DND-41 (cell line): ENCODE measurements at regions not wholly inside any gene's neighbourhood (a gene's known extent, or its start where the extent isn't known, plus 50 kb on each side); places are given as distances from the start of the nearest gene placed in this dataset.

Source experiments
- ATAC-seq: fragments of 200-7000 bp; cut with Tn5 transposase; 3 replicates; pipeline ENCODE4 v1.9.1; 2021; ENCODE audit warnings: low read depth; ENCODE audit not compliant: insufficient read depth
- DNase-seq: peaks from one replicate; pipeline ENCODE4 v3.0.0-alpha.2; 2020
- H2AFZ ChIP-seq: 2 replicates; pipeline ENCODE4 v1.6.0; 2012; ENCODE audit warnings: low read depth, low read length
- H3K27ac ChIP-seq: 2 replicates; pipeline ENCODE4 v1.5.1; 2012; ENCODE audit warnings: low read length, inconsistent platforms
- H3K27me3 ChIP-seq: fragments of 200-600 bp; sonication (generic); 2 replicates; pipeline ENCODE4 v1.6.0; 2012; ENCODE audit warnings: low read length, mild to moderate bottlenecking, inconsistent platforms; ENCODE audit not compliant: insufficient read depth, poor library complexity
- H3K36me3 ChIP-seq: 2 replicates; pipeline ENCODE4 v1.5.1; 2012; ENCODE audit warnings: low read length, inconsistent platforms; ENCODE audit not compliant: insufficient read depth
- H3K4me1 ChIP-seq: 2 replicates; pipeline ENCODE4 v1.5.1; 2012; ENCODE audit warnings: mild to moderate bottlenecking, low read length; ENCODE audit not compliant: insufficient read depth
- H3K4me2 ChIP-seq: 2 replicates; pipeline ENCODE4 v1.6.0; 2012; ENCODE audit warnings: mild to moderate bottlenecking, moderate library complexity, low read length, inconsistent platforms; ENCODE audit not compliant: insufficient read depth
- H3K4me3 ChIP-seq, 2 experiments: fragments of 200-600 bp in 1 of 2; shearing (Covaris generic) in 1 of 2; 2 replicates each; pipeline ENCODE4 v1.5.1; 2012 to 2016; ENCODE audit warnings: inconsistent platforms in 2 of 2, low read length in 2 of 2, mild to moderate bottlenecking in 2 of 2, low read depth in 1 of 2, moderate library complexity in 1 of 2
- H3K79me2 ChIP-seq: 2 replicates; pipeline ENCODE4 v1.6.0; 2012; ENCODE audit warnings: low read length, inconsistent platforms; ENCODE audit not compliant: insufficient read depth
- H3K9ac ChIP-seq: 2 replicates; pipeline ENCODE4 v1.6.0; 2012; ENCODE audit warnings: low read depth, mild to moderate bottlenecking, inconsistent platforms, low read length, moderate library complexity
- H3K9me3 ChIP-seq: 2 replicates; pipeline ENCODE4 v1.5.1; 2012; ENCODE audit warnings: low read length, moderate library complexity, mild to moderate bottlenecking, inconsistent platforms; ENCODE audit not compliant: insufficient read depth, severe bottlenecking
- H4K20me1 ChIP-seq: 2 replicates; pipeline ENCODE4 v1.6.0; 2012; ENCODE audit warnings: low read length; ENCODE audit not compliant: insufficient read depth
- EZH2 ChIP-seq: IDR thresholded peaks from 3 replicates; pipeline ENCODE4 v1.6.1; 2012; ENCODE audit warnings: borderline replicate concordance, low read depth, mild to moderate bottlenecking, moderate library complexity, low read length, inconsistent platforms; ENCODE audit not compliant: severe bottlenecking
- TF ChIP-seq, protein P1 (sequence below): IDR thresholded peaks from 2 replicates; pipeline ENCODE4 v1.5.1; 2012; ENCODE audit warnings: borderline replicate concordance, low read length, moderate library complexity, mild to moderate bottlenecking; ENCODE audit not compliant: poor library complexity, severe bottlenecking; ENCODE audit errors: extremely low read depth

- H2AFZ ChIP-seq: no peak overlapping the region
These were observed 498.6 kb upstream of the SALL1 start for GRCh38 chr16:51649631-51650030.

DNA sequence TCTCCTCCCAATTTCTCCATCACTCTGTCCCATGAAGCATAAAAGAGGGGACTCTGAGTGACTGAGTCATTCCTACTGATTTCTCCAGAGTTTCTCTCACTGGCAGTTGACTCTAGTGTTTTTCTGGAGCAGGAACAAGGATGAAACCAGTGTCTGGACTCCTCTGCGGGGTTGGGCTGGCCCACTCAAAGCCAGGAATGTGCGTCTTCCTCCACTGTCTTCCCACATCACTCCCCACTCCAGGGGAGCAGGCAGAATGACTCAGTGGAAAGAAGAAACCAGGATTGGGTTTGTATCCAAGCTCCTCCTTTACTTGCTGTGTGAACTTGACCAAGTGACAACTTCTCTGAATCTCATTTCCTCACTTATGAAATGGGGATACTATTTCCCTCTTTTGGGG is 497.5 kb upstream of the SALL1 start:
- TF ChIP-seq EZH2: no peak
- TF ChIP-seq, protein P1, sequence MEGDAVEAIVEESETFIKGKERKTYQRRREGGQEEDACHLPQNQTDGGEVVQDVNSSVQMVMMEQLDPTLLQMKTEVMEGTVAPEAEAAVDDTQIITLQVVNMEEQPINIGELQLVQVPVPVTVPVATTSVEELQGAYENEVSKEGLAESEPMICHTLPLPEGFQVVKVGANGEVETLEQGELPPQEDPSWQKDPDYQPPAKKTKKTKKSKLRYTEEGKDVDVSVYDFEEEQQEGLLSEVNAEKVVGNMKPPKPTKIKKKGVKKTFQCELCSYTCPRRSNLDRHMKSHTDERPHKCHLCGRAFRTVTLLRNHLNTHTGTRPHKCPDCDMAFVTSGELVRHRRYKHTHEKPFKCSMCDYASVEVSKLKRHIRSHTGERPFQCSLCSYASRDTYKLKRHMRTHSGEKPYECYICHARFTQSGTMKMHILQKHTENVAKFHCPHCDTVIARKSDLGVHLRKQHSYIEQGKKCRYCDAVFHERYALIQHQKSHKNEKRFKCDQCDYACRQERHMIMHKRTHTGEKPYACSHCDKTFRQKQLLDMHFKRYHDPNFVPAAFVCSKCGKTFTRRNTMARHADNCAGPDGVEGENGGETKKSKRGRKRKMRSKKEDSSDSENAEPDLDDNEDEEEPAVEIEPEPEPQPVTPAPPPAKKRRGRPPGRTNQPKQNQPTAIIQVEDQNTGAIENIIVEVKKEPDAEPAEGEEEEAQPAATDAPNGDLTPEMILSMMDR: no peak
- no peak for ATAC-seq
- Histone ChIP-seq H3K4me1 (no peaks in the 10 kb centered on the region), H3K9me3 (no peaks in the 10 kb centered on the region), H3K36me3 (no peaks in the 10 kb centered on the region), H4K20me1 (no peaks in the 10 kb centered on the region), H3K79me2 (no peaks in the 10 kb centered on the region), H3K27me3 (no peaks in the 10 kb centered on the region), H3K27ac (no peak overlapping the region), H3K4me3 (no peak overlapping the region), H2AFZ (no peak overlapping the region), H3K4me2 (no peak overlapping the region), H3K9ac (no peak overlapping the region)
- DNase-seq: no peak

More at GRCh38 chr16:51649631-51650030, 498.6 kb upstream of the SALL1 start:
- Histone ChIP-seq H3K9ac (no peak overlapping the region), H3K9me3 (no peaks in the 10 kb centered on the region), H3K36me3 (no peaks in the 10 kb centered on the region), H3K79me2 (no peaks in the 10 kb centered on the region), H3K4me3 (no peak overlapping the region), H3K4me2 (no peak overlapping the region), H4K20me1 (no peaks in the 10 kb centered on the region), H3K27me3 (no peaks in the 10 kb centered on the region), H3K4me1 (no peaks in the 10 kb centered on the region), H3K27ac (no peak overlapping the region)
- DNase-seq (no peak), ATAC-seq (no peak)
- TF ChIP-seq, protein P1: no peak
- no peak for TF ChIP-seq EZH2

DNA sequence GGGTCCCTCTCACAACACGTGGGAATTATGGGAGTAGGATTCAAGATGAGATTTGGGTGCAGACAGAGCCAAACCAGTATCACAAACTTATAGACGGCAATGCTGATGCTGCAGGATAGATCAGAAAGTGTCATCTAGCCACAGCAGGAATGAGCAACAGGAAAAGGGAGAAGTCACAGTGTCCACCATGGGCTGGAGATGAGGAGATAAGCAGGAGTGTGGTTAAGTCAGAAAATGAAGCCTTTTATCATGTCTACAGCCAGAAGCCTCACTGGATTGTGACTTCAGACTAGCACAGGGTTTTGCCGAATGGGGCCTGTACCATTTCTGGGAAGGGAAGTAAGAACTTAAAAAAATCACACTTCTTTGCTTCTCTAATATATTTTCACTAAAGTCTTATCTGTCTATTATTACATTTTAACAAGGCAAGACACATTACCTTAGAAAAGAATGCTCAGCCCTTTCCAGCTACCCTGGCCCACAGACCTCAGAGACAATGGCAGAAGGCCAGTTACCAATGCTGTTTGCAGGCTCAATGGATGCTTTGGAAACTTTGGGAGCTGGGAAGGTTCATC is 490.2 kb upstream of the SALL1 start:
- H3K36me3 ChIP-seq: no peaks in the 10 kb centered on the region
- no peak overlapping the region for H3K9ac ChIP-seq
- H3K27me3 ChIP-seq: no peaks in the 10 kb centered on the region
- ATAC-seq: no peak
- H3K27ac ChIP-seq: no peak overlapping the region
- H3K4me3 ChIP-seq: no peak overlapping the region
- no peak overlapping the region for H3K4me2 ChIP-seq
- no peaks in the 10 kb centered on the region for H3K4me1 ChIP-seq
- TF ChIP-seq, protein P1: no peak
- no peak for TF ChIP-seq EZH2
- DNase-seq: no peak
- no peaks in the 10 kb centered on the region for H3K9me3 ChIP-seq
- no peaks in the 10 kb centered on the region for H3K79me2 ChIP-seq
- no peak overlapping the region for H2AFZ ChIP-seq
- H4K20me1 ChIP-seq: no peaks in the 10 kb centered on the region

- Histone ChIP-seq H4K20me1 (no peaks in the 10 kb centered on the region), H3K36me3 (no peaks in the 10 kb centered on the region), H3K4me1 (no peaks in the 10 kb centered on the region), H2AFZ (no peak overlapping the region), H3K27ac (no peak overlapping the region), H3K79me2 (no peaks in the 10 kb centered on the region), H3K9ac (no peak overlapping the region), H3K4me3 (no peak overlapping the region), H3K27me3 (no peaks in the 10 kb centered on the region), H3K4me2 (no peak overlapping the region), H3K9me3 (no peaks in the 10 kb centered on the region)
- ATAC-seq (no peak), DNase-seq (no peak)
- TF ChIP-seq EZH2: no peak
- TF ChIP-seq, protein P1: no peak
These were observed 489.1 kb upstream of the SALL1 start for GRCh38 chr16:51640196-51640595.
